Tibial nerve (tissue), 4 donors: ENCODE measurements at regions not wholly inside any gene's neighbourhood (a gene's known extent, or its start where the extent isn't known, plus 50 kb on each side); places are given as distances from the start of the nearest gene placed in this dataset.

Source experiments
- CTCF ChIP-seq, 5 experiments: fragments of 200-600 bp in 3 of 5; fragments of 450-650 bp in 2 of 5; sonication (generic) in 3 of 5; IDR thresholded peaks; one replicate each; pipeline ENCODE4 v1.5.1; 2016 to 2019; ENCODE audit warnings: antibody characterized with exemption in 5 of 5, mild to moderate bottlenecking in 3 of 5, moderate library complexity in 2 of 5
- EP300 ChIP-seq, 2 donors: sonication (generic); formaldehyde crosslinking; IDR thresholded peaks; one replicate each; pipeline ENCODE4 v1.6.1; 2017; ENCODE audit warnings: antibody characterized with exemption in 2 of 2, mild to moderate bottlenecking in 1 of 2

GRCh38 chr7:13627455-13627854, 362.0 kb downstream of the ETV1 start:
- TF ChIP-seq CTCF (IDR thresholded peaks at IDR 0.05) (no peak), EP300 (IDR thresholded peaks at IDR 0.05) (no peak)
